CD4-positive, alpha-beta T cell (primary cell): ENCODE measurements at regions not wholly inside any gene's neighbourhood (a gene's known extent, or its start where the extent isn't known, plus 50 kb on each side); places are given as distances from the start of the nearest gene placed in this dataset.

Experiments used
- ATAC-seq: fragments of 200-7000 bp; cut with Tn5 transposase; one replicate; pipeline ENCODE4 v1.10.0; 2022; ENCODE audit warnings: mild to moderate bottlenecking; ENCODE audit not compliant: poor library complexity
- CTCF ChIA-PET: fragments of 350-600 bp; sonication (Branson Sonifier 250); formaldehyde crosslinking; loops from one replicate; lab custom pipeline; 2021; ENCODE audit warnings: antibody characterized with exemption, inconsistent platforms; lab: Charles Lee
- POLR2A ChIA-PET: fragments of 350-600 bp; sonication (Branson Sonifier 250); formaldehyde crosslinking; loops from one replicate; lab custom pipeline; 2021; ENCODE audit warnings: antibody characterized with exemption, inconsistent platforms; lab: Charles Lee
- DNase-seq, 14 experiments: peaks; one replicate each; pipeline ENCODE4 v3.0.0-alpha.2; 2013 to 2020; ENCODE audit warnings: mixed read lengths in 2 of 14
- H3K27ac ChIP-seq, 2 donors: one replicate each; pipeline versions ENCODE4 v1.5.1 to v1.7.0; 2013; ENCODE audit warnings: low read length in 2 of 2, low read depth in 1 of 2, mild to moderate bottlenecking in 1 of 2
- H3K27me3 ChIP-seq, 2 experiments: 1 replicate in 1 of 2; 2 replicates in 1 of 2; pipeline versions ENCODE4 v1.6.1 to v1.7.0; 2013; ENCODE audit warnings: low read length in 2 of 2, control low read depth in 1 of 2, mild to moderate bottlenecking in 1 of 2, moderate library complexity in 1 of 2; ENCODE audit not compliant: insufficient read depth in 2 of 2, control insufficient read depth in 1 of 2
- H3K36me3 ChIP-seq: one replicate; pipeline ENCODE4 v1.6.1; 2013; ENCODE audit warnings: low read length, control low read depth; ENCODE audit not compliant: insufficient read depth
- H3K4me1 ChIP-seq: one replicate; pipeline ENCODE4 v1.6.1; 2013; ENCODE audit warnings: low read length, control low read depth; ENCODE audit not compliant: insufficient read depth
- H3K4me3 ChIP-seq: one replicate; pipeline ENCODE4 v1.5.1; 2013; ENCODE audit warnings: mild to moderate bottlenecking, low read length, moderate library complexity
- H3K9me3 ChIP-seq, 2 experiments: 1 replicate in 1 of 2; 2 replicates in 1 of 2; pipeline versions ENCODE4 v1.6.1 to v1.7.0; 2013; ENCODE audit warnings: low read length in 2 of 2, mild to moderate bottlenecking in 2 of 2, control low read depth in 1 of 2, moderate library complexity in 1 of 2; ENCODE audit not compliant: control insufficient read depth in 1 of 2, insufficient read depth in 1 of 2
- H3K27ac Mint-ChIP-seq: one replicate; pipeline ENCODE4 v1.8.0; 2020; ENCODE audit warnings: mixed read lengths
- H3K27me3 Mint-ChIP-seq: one replicate; pipeline ENCODE4 v1.8.0; 2021; ENCODE audit warnings: mixed read lengths
- H3K36me3 Mint-ChIP-seq: one replicate; pipeline ENCODE4 v1.8.0; 2021; ENCODE audit warnings: low read depth, mixed read lengths
- H3K4me1 Mint-ChIP-seq: one replicate; pipeline ENCODE4 v1.8.0; 2021; ENCODE audit warnings: low read depth, mixed read lengths
- H3K4me3 Mint-ChIP-seq: one replicate; pipeline ENCODE4 v1.8.0; 2020; ENCODE audit warnings: mild to moderate bottlenecking, mixed read lengths
- H3K9me3 Mint-ChIP-seq: one replicate; pipeline ENCODE4 v1.8.0; 2020; ENCODE audit warnings: mixed read lengths
- CTCF ChIP-seq: fragments of 200-600 bp; IDR thresholded peaks from one replicate; pipeline ENCODE4 v1.8.0; 2022; ENCODE audit warnings: antibody characterized with exemption, mild to moderate bottlenecking
- intact Hi-C, 2 experiments: fragments of 100-400 bp; cut with DNase I in 1 of 2; cut with micrococcal nuclease in 1 of 2; formaldehyde crosslinking; loops; one replicate each; pipeline versions ENCODE4 v1.15.1 to v1.9.0; 2023 to 2025; cut with DNase I, micrococcal nuclease

GRCh38 chr3:65279225-65279782 lies 591.5 kb upstream of the ADAMTS9 start:
- TF ChIP-seq CTCF, result no peak
- DNase-seq, result no peak
- Histone ChIP-seq H3K27me3 (no peaks in the 10 kb centered on the region), H3K4me3 (no peak overlapping the region), H3K36me3 (no peaks in the 10 kb centered on the region), H3K9me3 (no peaks in the 10 kb centered on the region), H3K27ac (no peak overlapping the region), H3K4me1 (no peaks in the 10 kb centered on the region)
- H3K4me3 Mint-ChIP-seq, result no peak overlapping the region
- H3K4me1 Mint-ChIP-seq, result no peaks in the 10 kb centered on the region
- intact Hi-C loops, result no loop called here
- ChIA-PET POLR2A (no interaction called here), CTCF (no interaction called here)
- ATAC-seq, result no peak
- H3K9me3 Mint-ChIP-seq, result peaks cover 10% of the 10 kb centered on the region
- no peak overlapping the region for H3K27ac Mint-ChIP-seq
- no peaks in the 10 kb centered on the region for H3K27me3 Mint-ChIP-seq
- H3K36me3 Mint-ChIP-seq, result no peaks in the 10 kb centered on the region

- CTCF ChIA-PET, result no interaction called here
- POLR2A ChIA-PET, result no interaction called here
Measured at GRCh38 chr3:65277798-65278197, 590.0 kb upstream of the ADAMTS9 start.

GRCh38 chr3:65276551-65276950 lies 588.8 kb upstream of the ADAMTS9 start:
- ChIA-PET POLR2A (no interaction called here), CTCF (no interaction called here)
- no peak for TF ChIP-seq CTCF
- no peak for ATAC-seq
- H3K27me3 ChIP-seq, result no peaks in the 10 kb centered on the region
- H3K4me1 ChIP-seq, result no peaks in the 10 kb centered on the region
- no peaks in the 10 kb centered on the region for H3K4me1 Mint-ChIP-seq
- H3K27ac ChIP-seq, result no peak overlapping the region
- no peaks in the 10 kb centered on the region for H3K36me3 ChIP-seq
- H3K36me3 Mint-ChIP-seq, result no peaks in the 10 kb centered on the region
- no peak for DNase-seq
- H3K27me3 Mint-ChIP-seq, result no peaks in the 10 kb centered on the region
- H3K4me3 ChIP-seq, result no peak overlapping the region
- H3K9me3 Mint-ChIP-seq, result peaks cover 15% of the 10 kb centered on the region
- H3K27ac Mint-ChIP-seq, result no peak overlapping the region
- no peaks in the 10 kb centered on the region for H3K9me3 ChIP-seq
- H3K4me3 Mint-ChIP-seq, result no peak overlapping the region
- intact Hi-C loops, result no loop called here

More at GRCh38 chr3:65277798-65278197, 590.0 kb upstream of the ADAMTS9 start:
- Mint-ChIP-seq H3K9me3 (peaks cover 11% of the 10 kb centered on the region), H3K27ac (no peak overlapping the region), H3K4me1 (no peaks in the 10 kb centered on the region), H3K36me3 (no peaks in the 10 kb centered on the region), H3K27me3 (no peaks in the 10 kb centered on the region), H3K4me3 (no peak overlapping the region)
- DNase-seq (no peak), ATAC-seq (no peak)
- Histone ChIP-seq H3K27me3 (no peaks in the 10 kb centered on the region), H3K36me3 (no peaks in the 10 kb centered on the region), H3K4me1 (no peaks in the 10 kb centered on the region), H3K27ac (no peak overlapping the region), H3K4me3 (no peak overlapping the region), H3K9me3 (no peaks in the 10 kb centered on the region)
- intact Hi-C loops, result no loop called here
- TF ChIP-seq CTCF, result no peak
